Lung (tissue), 11 donors: ENCODE measurements at regions not wholly inside any gene's neighbourhood (a gene's known extent, or its start where the extent isn't known, plus 50 kb on each side); places are given as distances from the start of the nearest gene placed in this dataset.

ENCODE experiments used
- ATAC-seq: fragments of 200-7000 bp; cut with Tn5 transposase; one replicate; pipeline ENCODE4 v1.9.1; 2020; ENCODE audit warnings: moderate number of reproducible peaks; ENCODE audit not compliant: insufficient read depth, low FRiP score
- DNase-seq, 3 donors: peaks; one replicate each; pipeline ENCODE4 v3.0.0-alpha.2; 2013 to 2017
- H3K27ac ChIP-seq, 2 donors: one replicate each; pipeline ENCODE4 v1.5.1; 2013; ENCODE audit warnings: mild to moderate bottlenecking in 2 of 2, moderate library complexity in 2 of 2, control low read depth in 1 of 2, inconsistent platforms in 1 of 2, low read depth in 1 of 2, low read length in 1 of 2
- H3K27me3 ChIP-seq, 3 donors: one replicate each; pipeline ENCODE4 v1.5.1; 2013; ENCODE audit warnings: low read length in 2 of 3; ENCODE audit not compliant: control insufficient read depth in 3 of 3, insufficient read depth in 3 of 3
- H3K36me3 ChIP-seq, 4 donors: one replicate each; pipeline ENCODE4 v1.5.1; 2013; ENCODE audit warnings: low read length in 4 of 4, mild to moderate bottlenecking in 1 of 4, moderate library complexity in 1 of 4; ENCODE audit not compliant: control insufficient read depth in 4 of 4, insufficient read depth in 4 of 4
- H3K4me1 ChIP-seq, 5 donors: one replicate each; pipeline ENCODE4 v1.5.1; 2013; ENCODE audit warnings: low read length in 5 of 5, mild to moderate bottlenecking in 2 of 5, moderate library complexity in 1 of 5; ENCODE audit not compliant: control insufficient read depth in 5 of 5, insufficient read depth in 5 of 5
- H3K4me3 ChIP-seq: one replicate; pipeline ENCODE4 v1.5.1; 2013; ENCODE audit warnings: mild to moderate bottlenecking, control low read depth, moderate library complexity
- H3K9ac ChIP-seq, 2 donors: one replicate each; pipeline ENCODE4 v1.5.1; 2013; ENCODE audit warnings: low read length in 2 of 2, control low read depth in 1 of 2; ENCODE audit not compliant: insufficient read depth in 1 of 2
- H3K9me3 ChIP-seq, 4 donors: one replicate each; pipeline ENCODE4 v1.5.1; 2013; ENCODE audit warnings: low read length in 3 of 4, mild to moderate bottlenecking in 1 of 4, moderate library complexity in 1 of 4; ENCODE audit not compliant: control insufficient read depth in 4 of 4, insufficient read depth in 3 of 4
- WGBS, 2 donors: extraction: QIAGEN DNeasy Blood & Tissue Kit; methylation state at CpG; one replicate each; pipeline ENCODE4 v1.1.7; 2013; 5-methylcytosine and 5-hydroxymethylcytosine counted together
- TF ChIP-seq, protein P1 (sequence below): IDR thresholded peaks from 2 replicates; pipeline ENCODE4 v1.5.1; 2012; ENCODE audit warnings: mild to moderate bottlenecking; ENCODE audit errors: control extremely low read depth, extremely low read depth
- donor health status: control.
- donor health status: control.
- donor health status: Bipolar disorder and iron deficiency.
- donor health status: healthy.
- donor health status: DM: yes; HTN: yes; CAD: no.

DNA sequence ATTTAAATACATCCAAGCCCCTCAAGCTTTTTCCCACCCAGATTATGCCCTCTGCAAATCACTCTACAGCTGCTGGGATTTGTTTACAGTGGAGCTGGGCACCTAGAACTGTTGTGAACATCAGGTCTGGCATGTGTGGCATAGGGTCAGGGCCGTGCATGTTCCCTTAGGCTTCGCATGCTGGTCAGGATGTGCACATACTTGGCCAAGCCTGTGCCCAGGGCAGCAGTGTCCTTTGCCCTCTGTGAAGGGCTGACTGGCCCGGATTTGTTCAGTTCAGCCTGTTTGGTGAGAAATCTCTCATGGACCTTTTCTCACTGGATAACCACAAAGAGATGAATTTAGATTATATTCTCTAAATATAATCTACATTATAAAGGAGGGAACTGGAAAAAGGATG is 471.9 kb downstream of the TRIML1 start:
- no peaks in the 10 kb centered on the region for H3K36me3 ChIP-seq
- WGBS, 2 donors = 73 to 81% methylated on average over 3 of the region's 3 CpGs

DNA sequence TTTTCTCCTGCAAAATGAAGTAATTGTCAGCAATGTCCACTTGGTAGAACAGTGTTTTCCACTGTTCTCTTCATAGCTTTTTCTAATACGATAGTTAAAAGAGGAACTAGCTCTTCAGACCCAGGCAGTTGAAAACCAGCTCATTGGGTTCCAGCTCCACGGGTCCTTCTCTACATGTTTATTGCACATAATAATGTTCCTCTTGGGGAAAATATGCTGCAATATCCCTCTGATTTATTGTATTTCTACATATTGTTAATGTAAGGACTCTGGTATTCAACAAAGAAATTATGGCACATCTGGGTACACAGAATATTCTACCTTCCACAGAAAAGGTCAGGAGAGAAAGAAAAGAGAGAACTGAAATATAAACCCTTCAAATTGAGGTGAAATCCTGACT is 473.4 kb downstream of the TRIML1 start:
- Histone ChIP-seq H3K27ac (no peak overlapping the region), H3K9me3 (no peaks in the 10 kb centered on the region), H3K4me1 (no peaks in the 10 kb centered on the region), H3K4me3 (no peak overlapping the region), H3K9ac (no peak overlapping the region), H3K27me3 (no peaks in the 10 kb centered on the region), H3K36me3 (no peaks in the 10 kb centered on the region)
- ATAC-seq (no peak), DNase-seq (no peak)
- WGBS, 2 donors = 51 to 53% methylated on average over 2 of the region's 2 CpGs
- TF ChIP-seq, protein P1, sequence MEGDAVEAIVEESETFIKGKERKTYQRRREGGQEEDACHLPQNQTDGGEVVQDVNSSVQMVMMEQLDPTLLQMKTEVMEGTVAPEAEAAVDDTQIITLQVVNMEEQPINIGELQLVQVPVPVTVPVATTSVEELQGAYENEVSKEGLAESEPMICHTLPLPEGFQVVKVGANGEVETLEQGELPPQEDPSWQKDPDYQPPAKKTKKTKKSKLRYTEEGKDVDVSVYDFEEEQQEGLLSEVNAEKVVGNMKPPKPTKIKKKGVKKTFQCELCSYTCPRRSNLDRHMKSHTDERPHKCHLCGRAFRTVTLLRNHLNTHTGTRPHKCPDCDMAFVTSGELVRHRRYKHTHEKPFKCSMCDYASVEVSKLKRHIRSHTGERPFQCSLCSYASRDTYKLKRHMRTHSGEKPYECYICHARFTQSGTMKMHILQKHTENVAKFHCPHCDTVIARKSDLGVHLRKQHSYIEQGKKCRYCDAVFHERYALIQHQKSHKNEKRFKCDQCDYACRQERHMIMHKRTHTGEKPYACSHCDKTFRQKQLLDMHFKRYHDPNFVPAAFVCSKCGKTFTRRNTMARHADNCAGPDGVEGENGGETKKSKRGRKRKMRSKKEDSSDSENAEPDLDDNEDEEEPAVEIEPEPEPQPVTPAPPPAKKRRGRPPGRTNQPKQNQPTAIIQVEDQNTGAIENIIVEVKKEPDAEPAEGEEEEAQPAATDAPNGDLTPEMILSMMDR = no peak

More for the DNA sequence above, 471.9 kb downstream of the TRIML1 start:
- Histone ChIP-seq H3K9ac (no peak overlapping the region), H3K27ac (no peak overlapping the region), H3K9me3 (no peaks in the 10 kb centered on the region), H3K4me3 (no peak overlapping the region), H3K4me1 (no peaks in the 10 kb centered on the region), H3K27me3 (no peaks in the 10 kb centered on the region)
- DNase-seq (no peak), ATAC-seq (no peak)
- TF ChIP-seq, protein P1 = no peak

DNA sequence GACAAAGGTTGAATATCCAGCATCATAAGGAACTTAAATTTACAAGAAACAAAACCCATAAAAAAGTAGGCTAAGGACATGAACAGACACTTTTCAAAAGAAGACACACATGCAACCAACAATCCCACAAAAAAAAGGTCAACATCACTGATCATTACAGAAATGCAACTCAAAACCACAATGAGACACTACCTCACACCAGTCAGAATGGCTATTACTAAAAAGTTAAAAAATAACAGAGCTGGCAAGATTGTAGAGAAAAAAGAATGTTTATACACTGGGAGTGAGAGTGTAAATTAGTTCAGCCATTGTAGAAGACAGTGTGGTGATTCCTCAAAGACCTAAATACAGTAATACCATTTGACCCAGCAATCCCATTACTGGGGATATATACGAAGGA is 474.7 kb downstream of the TRIML1 start:
- WGBS, 2 donors = 52 to 77% methylated on average over 1 of the region's 1 CpG
- TF ChIP-seq, protein P1 = no peak
- Histone ChIP-seq H3K36me3 (no peaks in the 10 kb centered on the region), H3K9ac (no peak overlapping the region), H3K27me3 (no peaks in the 10 kb centered on the region), H3K4me1 (no peaks in the 10 kb centered on the region), H3K9me3 (no peaks in the 10 kb centered on the region), H3K4me3 (no peak overlapping the region), H3K27ac (no peak overlapping the region)
- DNase-seq (no peak), ATAC-seq (no peak)

DNA sequence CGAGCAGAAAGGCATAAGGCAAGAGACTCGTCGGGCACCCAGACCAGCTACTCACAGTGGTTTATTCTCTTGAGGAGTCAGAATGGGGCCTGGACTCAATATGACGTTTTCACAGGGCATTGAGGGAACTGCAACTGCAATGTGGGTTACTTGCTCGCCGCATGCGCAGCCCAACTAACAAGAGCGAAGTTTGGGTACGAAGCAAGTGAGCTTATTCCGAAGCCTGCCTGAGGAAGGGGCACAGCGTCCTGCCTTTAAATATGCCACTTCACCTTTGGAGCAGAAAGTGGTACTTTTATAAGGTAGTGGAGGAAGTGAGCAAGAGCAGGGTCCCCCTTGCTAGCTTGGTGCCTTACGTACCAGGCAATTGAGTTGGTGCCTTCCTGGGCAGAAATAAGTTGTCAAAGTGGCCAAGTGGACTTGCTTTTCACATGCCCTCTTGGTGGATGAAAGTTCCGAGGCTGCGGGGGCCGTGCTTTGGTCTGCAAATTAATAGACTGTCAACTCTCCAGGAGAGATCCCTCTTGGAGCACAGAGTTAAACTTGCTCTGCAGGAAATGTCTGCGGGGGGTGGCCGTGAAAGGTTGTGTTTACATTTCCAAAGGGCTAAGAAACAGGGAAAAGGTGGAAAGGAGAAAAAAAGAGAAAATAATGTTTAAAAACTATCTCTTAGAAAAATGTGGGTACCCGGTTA is 480.4 kb downstream of the TRIML1 start:
- Histone ChIP-seq H3K9ac (no peak overlapping the region), H3K4me3 (no peak overlapping the region), H3K27ac (no peak overlapping the region), H3K27me3 (no peaks in the 10 kb centered on the region), H3K9me3 (peaks cover 0 to 1% (median 0%) of the 10 kb centered on the region in 4 donors), H3K36me3 (no peaks in the 10 kb centered on the region), H3K4me1 (no peaks in the 10 kb centered on the region)
- WGBS, 2 donors = 51 to 62% methylated on average over 18 of the region's 18 CpGs
- no peak for ATAC-seq
- TF ChIP-seq, protein P1 = no peak
- no peak for DNase-seq
